ENCODE measurements at regions not wholly inside any gene's neighbourhood (a gene's known extent, or its start where the extent isn't known, plus 50 kb on each side); places are given as distances from the start of the nearest gene placed in this dataset.

- RAD21 ChIA-PET (ENCODE audit: unreplicated experiment), result no interaction called here
- Histone ChIP-seq H3K4me2 (ENCODE audit: control insufficient read depth, insufficient read depth) (no peak overlapping the region), H2AFZ (ENCODE audit: control insufficient read depth, low read depth, low read length) (no peak overlapping the region), H3K79me2 (ENCODE audit: control insufficient read depth, insufficient read depth, low read length) (no peaks in the 10 kb centered on the region), H4K20me1 (ENCODE audit: control insufficient read depth, insufficient read depth) (no peaks in the 10 kb centered on the region), H3K27me3 (replicated peaks in 1 of 2; ENCODE audit: control insufficient read depth in 2 of 2, insufficient read depth in 2 of 2, low read length in 1 of 2) (no peaks in the 10 kb centered on the region), H3K27ac (ENCODE audit: control insufficient read depth, insufficient read depth) (no peak overlapping the region), H3K9me3 (replicated peaks; ENCODE audit: control insufficient read depth, insufficient read depth, low read length) (no peaks in the 10 kb centered on the region), H3K4me3 (no peak overlapping the region), H3K9ac (ENCODE audit: control insufficient read depth, insufficient read depth, low read length) (no peak overlapping the region), H3K36me3 (ENCODE audit: control insufficient read depth in 2 of 2, insufficient read depth in 2 of 2, low read length in 1 of 2) (no peaks in the 10 kb centered on the region), H3K4me1 (ENCODE audit: control insufficient read depth, insufficient read depth, low read length) (no peaks in the 10 kb centered on the region)
- in situ Hi-C loops (cut with MboI) (no loop called here), intact Hi-C loops (cut with micrococcal nuclease; ENCODE audit: unreplicated experiment) (no loop called here)
- DNase-seq (ENCODE audit: low read depth, low spot score) (no peak), FAIRE-seq (no peak), ATAC-seq (no peak)
- BruUV-seq (replicated peaks), result no TSS peak
- WGBS (ENCODE audit: insufficient coverage, insufficient replicate concordance, low lambda C conversion rate, missing lambda C conversion rate), result 13% methylated on average over 4 of the region's 4 CpGs
- POLR2A ChIA-PET, result no interaction called here
- CTCF ChIA-PET, result no interaction called here
- SMC1A ChIA-PET (ENCODE audit: uncharacterized antibody, unreplicated experiment), result no interaction called here
- TF ChIP-seq BRCA1 (IDR thresholded peaks at IDR 0.05; ENCODE audit: low read depth, low read length), result no peak
- no peak for TF ChIP-seq PAX8 (IDR thresholded peaks at IDR 0.05)
- no peak for TF ChIP-seq SIN3A (IDR thresholded peaks at IDR 0.05; ENCODE audit: low read depth, low read length)
- no peak for TF ChIP-seq CBFB (IDR thresholded peaks at IDR 0.05; ENCODE audit: low read depth)
- TF ChIP-seq CREB1 (IDR thresholded peaks at IDR 0.05; ENCODE audit: low read depth), result no peak
- TF ChIP-seq SMAD1 (IDR thresholded peaks at IDR 0.05; ENCODE audit: low read depth, partially characterized antibody), result no peak
- no peak for TF ChIP-seq TCF7 (IDR thresholded peaks at IDR 0.05; ENCODE audit: borderline replicate concordance)
- TF ChIP-seq ZNF384 (IDR thresholded peaks at IDR 0.05; ENCODE audit: borderline replicate concordance, low read depth, low read length), result no peak
- TF ChIP-seq GATAD2B (conservative IDR thresholded peaks at IDR 0.05; ENCODE audit: low read depth), result no peak
- TF ChIP-seq PRDM15 (CRISPR knock-in tag; IDR thresholded peaks at IDR 0.05), result no peak
- TF ChIP-seq JUNB (IDR thresholded peaks at IDR 0.05), result no peak
- no peak for TF ChIP-seq SKIL (IDR thresholded peaks at IDR 0.05; ENCODE audit: low read depth, poor library complexity, severe bottlenecking)
- no peak for TF ChIP-seq SIX5 (IDR thresholded peaks at IDR 0.05; ENCODE audit: low read depth, low read length, severe bottlenecking)
- TF ChIP-seq MTA3 (IDR thresholded peaks at IDR 0.05; ENCODE audit: borderline replicate concordance, low read length), result no peak
- TF ChIP-seq FOS (IDR thresholded peaks at IDR 0.05; ENCODE audit: borderline replicate concordance, extremely low read depth, insufficient read length), result no peak
- no peak for TF ChIP-seq YBX1 (IDR thresholded peaks at IDR 0.05)
- no peak for TF ChIP-seq ZBTB33 (IDR thresholded peaks at IDR 0.05)
Observed at GRCh38 chr20:4411744-4412143, 162.7 kb upstream of the ADRA1D start.

All from GM12878 (cell line).